NCI-H1694 (cell line): ENCODE measurements at regions not wholly inside any gene's neighbourhood (a gene's known extent, or its start where the extent isn't known, plus 50 kb on each side); places are given as distances from the start of the nearest gene placed in this dataset.
A peak's percentile ranks its signal among the peaks of the same experiment; 100 is the strongest.
"Not testable (repeated sequence)": the region's sequence is repeated elsewhere in the genome, so short reads cannot be mapped to it uniquely, and the experiment has no call there.

Experiments used
- DNase-seq: peaks from one replicate; lab custom pipeline; 2025; lab: John Stamatoyannopoulos, UW

GRCh38 chr14:28946267-28946666, 179.7 kb downstream of the FOXG1 start:
- DNase-seq = no peak

GRCh38 chr14:28949503-28949902, 182.9 kb downstream of the FOXG1 start:
- DNase-seq = no peak

- no peak for DNase-seq
Measured at GRCh38 chr14:28952161-28952560, 185.6 kb downstream of the FOXG1 start.

GRCh38 chr14:28952666-28953065, 186.1 kb downstream of the FOXG1 start:
- no peak for DNase-seq

GRCh38 chr14:28953973-28954372, 187.4 kb downstream of the FOXG1 start:
- DNase-seq = no peak

- DNase-seq = no peak
Measured at GRCh38 chr14:28966416-28967233, 200.0 kb downstream of the FOXG1 start.

- no peak for DNase-seq
Measured at GRCh38 chr14:28975084-28975483, 208.5 kb downstream of the FOXG1 start.

- no peak for DNase-seq
Measured at GRCh38 chr14:28982228-28982627, 215.6 kb downstream of the FOXG1 start.

GRCh38 chr14:28983279-28983678, 216.7 kb downstream of the FOXG1 start:
- no peak for DNase-seq

GRCh38 chr14:28987516-28987915, 220.9 kb downstream of the FOXG1 start:
- DNase-seq = no peak

GRCh38 chr14:28997196-28997595, 230.6 kb downstream of the FOXG1 start:
- DNase-seq = not testable (repeated sequence)

- DNase-seq = no peak
Measured at GRCh38 chr14:28999656-29000055, 233.1 kb downstream of the FOXG1 start.

- no peak for DNase-seq
Measured at GRCh38 chr14:29005647-29006046, 239.1 kb downstream of the FOXG1 start.

GRCh38 chr14:29007990-29008389, 241.4 kb downstream of the FOXG1 start:
- DNase-seq = no peak

GRCh38 chr14:29016050-29016900, 249.7 kb downstream of the FOXG1 start:
- peak; percentile 69 for DNase-seq

- not testable (repeated sequence) for DNase-seq
Measured at GRCh38 chr14:29023505-29023904, 256.9 kb downstream of the FOXG1 start.

GRCh38 chr14:29027441-29027840, 260.9 kb downstream of the FOXG1 start:
- DNase-seq = not testable (repeated sequence)

GRCh38 chr14:29027941-29028705, 261.5 kb downstream of the FOXG1 start:
- not testable (repeated sequence) for DNase-seq

GRCh38 chr14:29028973-29029582, 262.5 kb downstream of the FOXG1 start:
- DNase-seq = no peak

- DNase-seq = no peak
Measured at GRCh38 chr14:29030121-29030520, 263.5 kb downstream of the FOXG1 start.

- no peak for DNase-seq
Measured at GRCh38 chr14:29030970-29031369, 264.4 kb downstream of the FOXG1 start.

GRCh38 chr14:29035134-29035533, 268.5 kb downstream of the FOXG1 start:
- DNase-seq = no peak
